Left cardiac atrium (tissue), 4 donors: ENCODE measurements at regions not wholly inside any gene's neighbourhood (a gene's known extent, or its start where the extent isn't known, plus 50 kb on each side); places are given as distances from the start of the nearest gene placed in this dataset.
"Not testable (repeated sequence)": the region's sequence is repeated elsewhere in the genome, so short reads cannot be mapped to it uniquely, and the experiment has no call there.

Experiments
- ATAC-seq, 2 donors: fragments of 200-7000 bp; cut with Tn5 transposase; one replicate each; pipeline ENCODE4 v1.9.1; 2020; ENCODE audit warnings: mild to moderate bottlenecking in 2 of 2, moderate library complexity in 2 of 2
- DNase-seq: peaks from one replicate; pipeline ENCODE4 v3.0.0-alpha.2; 2020
- intact Hi-C, 2 donors: fragments of 100-400 bp; cut with DNase I; formaldehyde crosslinking; loops; one replicate each; pipeline versions ENCODE4 v1.14.1 to v1.15.1; 2022 to 2023
- donor health status: DM: no; HTN: yes; CAD: no.
- donor health status: DM: no; HTN: yes; CAD: no; lungs with severe emphysema.
- donor health status: DM: yes; HTN: yes; CAD: no.
- donor health status: Dilated cardiomyopathy.

GRCh38 chr2:16764487-16764886, 98.9 kb upstream of the CYRIA start:
- no peak for ATAC-seq
- DNase-seq: no peak
- intact Hi-C loops: no loop called here

GRCh38 chr2:16763493-16763899, 97.9 kb upstream of the CYRIA start:
- intact Hi-C loops: no loop called here
- no peak for DNase-seq
- peak in 1 of 2 donors; percentile 25 for ATAC-seq

- ATAC-seq: no peak
- intact Hi-C loops: no loop called here
- no peak for DNase-seq
Observed at GRCh38 chr2:16763056-16763455, 97.4 kb upstream of the CYRIA start.

GRCh38 chr2:16760426-16760825, 94.8 kb upstream of the CYRIA start:
- no peak for DNase-seq
- ATAC-seq: no peak
- intact Hi-C loops: no loop called here

GRCh38 chr2:16756831-16757644, 91.4 kb upstream of the CYRIA start:
- ATAC-seq (peak; percentile 92 to 93), DNase-seq (peak; percentile 80)
- intact Hi-C loops: loop anchor here (1.0 to 10.0 kb wide), 4 partner anchors 140 to 812 kb away; partner anchors contain the start of gene MYCN (in 1 of the 2)

GRCh38 chr2:16755442-16755841, 89.8 kb upstream of the CYRIA start:
- peak; percentile 32 to 66 for ATAC-seq
- peak; percentile 23 for DNase-seq
- intact Hi-C loops: loop anchor here (5.0 to 10.0 kb wide), 3 partner anchors 138 to 811 kb away; partner anchors contain the start of gene MYCN (in 1 of the 2)

- ATAC-seq, DNase-seq: not testable (repeated sequence)
- intact Hi-C loops: loop anchor here in 1 of 2 donors (10.0 kb wide), 1 partner anchor 808 kb away; the partner anchor contains the start of gene MYCN
Observed at GRCh38 chr2:16753025-16753424, 87.4 kb upstream of the CYRIA start.

- intact Hi-C loops: loop anchor here in 1 of 2 donors (10.0 kb wide), 1 partner anchor 806 kb away; the partner anchor contains the start of gene MYCN
- DNase-seq, ATAC-seq: not testable (repeated sequence)
Observed at GRCh38 chr2:16750925-16751214, 85.2 kb upstream of the CYRIA start.

- DNase-seq (no peak), ATAC-seq (no peak)
- intact Hi-C loops: loop anchor here in 1 of 2 donors (10.0 kb wide), 1 partner anchor 806 kb away; the partner anchor contains the start of gene MYCN
Observed at GRCh38 chr2:16750175-16750924, 84.7 kb upstream of the CYRIA start.

GRCh38 chr2:16748511-16749266, 83.1 kb upstream of the CYRIA start:
- DNase-seq, ATAC-seq, intact Hi-C loops: not testable (repeated sequence)

GRCh38 chr2:16747689-16748088, 82.1 kb upstream of the CYRIA start:
- ATAC-seq: no peak
- intact Hi-C loops: no loop called here
- DNase-seq: no peak

GRCh38 chr2:16747257-16747656, 81.6 kb upstream of the CYRIA start:
- ATAC-seq: no peak
- DNase-seq: no peak
- intact Hi-C loops: no loop called here

GRCh38 chr2:16746833-16747232, 81.2 kb upstream of the CYRIA start:
- ATAC-seq: no peak
- DNase-seq: no peak
- intact Hi-C loops: no loop called here

- intact Hi-C loops: no loop called here
- DNase-seq: no peak
- no peak for ATAC-seq
Observed at GRCh38 chr2:16746329-16746728, 80.7 kb upstream of the CYRIA start.

- intact Hi-C loops: no loop called here
- DNase-seq: no peak
- no peak for ATAC-seq
Observed at GRCh38 chr2:16745466-16745865, 79.8 kb upstream of the CYRIA start.

GRCh38 chr2:16744521-16744920, 78.9 kb upstream of the CYRIA start:
- intact Hi-C loops: no loop called here
- ATAC-seq (no peak), DNase-seq (no peak)

GRCh38 chr2:16742026-16742425, 76.4 kb upstream of the CYRIA start:
- no peak for ATAC-seq
- intact Hi-C loops: no loop called here
- no peak for DNase-seq

GRCh38 chr2:16741498-16741897, 75.9 kb upstream of the CYRIA start:
- DNase-seq (no peak), ATAC-seq (no peak)
- intact Hi-C loops: no loop called here

GRCh38 chr2:16739778-16740581, 74.3 kb upstream of the CYRIA start:
- ATAC-seq (peak; percentile 58 to 63), DNase-seq (no peak)
- intact Hi-C loops: no loop called here
